ENCODE measurements at regions not wholly inside any gene's neighbourhood (a gene's known extent, or its start where the extent isn't known, plus 50 kb on each side); places are given as distances from the start of the nearest gene placed in this dataset.

DNA sequence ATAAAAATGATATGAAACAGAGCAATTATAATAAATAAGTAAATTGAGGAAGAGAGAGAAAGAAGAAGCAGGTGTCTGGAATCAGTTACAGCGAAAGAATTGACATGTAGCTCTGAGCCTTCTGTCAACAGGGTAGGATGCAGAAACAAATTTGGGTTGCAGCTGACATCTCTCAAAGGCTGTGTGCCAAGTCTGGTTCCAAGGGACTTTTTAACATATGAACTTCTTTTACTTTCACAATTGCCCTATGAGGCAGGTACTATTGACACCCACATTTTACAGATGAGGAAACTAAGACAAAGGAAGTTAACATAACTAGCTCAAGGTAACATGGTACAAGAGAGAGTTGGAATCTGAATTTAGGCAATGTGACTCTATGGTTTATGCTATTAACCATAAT, 260.0 kb downstream of the ASXL3 start:
- TF ChIP-seq, protein P1, sequence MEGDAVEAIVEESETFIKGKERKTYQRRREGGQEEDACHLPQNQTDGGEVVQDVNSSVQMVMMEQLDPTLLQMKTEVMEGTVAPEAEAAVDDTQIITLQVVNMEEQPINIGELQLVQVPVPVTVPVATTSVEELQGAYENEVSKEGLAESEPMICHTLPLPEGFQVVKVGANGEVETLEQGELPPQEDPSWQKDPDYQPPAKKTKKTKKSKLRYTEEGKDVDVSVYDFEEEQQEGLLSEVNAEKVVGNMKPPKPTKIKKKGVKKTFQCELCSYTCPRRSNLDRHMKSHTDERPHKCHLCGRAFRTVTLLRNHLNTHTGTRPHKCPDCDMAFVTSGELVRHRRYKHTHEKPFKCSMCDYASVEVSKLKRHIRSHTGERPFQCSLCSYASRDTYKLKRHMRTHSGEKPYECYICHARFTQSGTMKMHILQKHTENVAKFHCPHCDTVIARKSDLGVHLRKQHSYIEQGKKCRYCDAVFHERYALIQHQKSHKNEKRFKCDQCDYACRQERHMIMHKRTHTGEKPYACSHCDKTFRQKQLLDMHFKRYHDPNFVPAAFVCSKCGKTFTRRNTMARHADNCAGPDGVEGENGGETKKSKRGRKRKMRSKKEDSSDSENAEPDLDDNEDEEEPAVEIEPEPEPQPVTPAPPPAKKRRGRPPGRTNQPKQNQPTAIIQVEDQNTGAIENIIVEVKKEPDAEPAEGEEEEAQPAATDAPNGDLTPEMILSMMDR (conservative IDR thresholded peaks at IDR 0.05 in 1 of 2, IDR thresholded peaks at IDR 0.05 in 1 of 2; ENCODE audit: low read depth in 1 of 2, low read length in 2 of 2) = no peak
- no peak for TF ChIP-seq EZH2 (IDR thresholded peaks at IDR 0.05; ENCODE audit: low read length, missing control alignments)
